ENCODE measurements at regions not wholly inside any gene's neighbourhood (a gene's known extent, or its start where the extent isn't known, plus 50 kb on each side); places are given as distances from the start of the nearest gene placed in this dataset.

- DNase-seq (ENCODE audit: low read depth), result no peak
- no peak overlapping the region for H3K4me3 ChIP-seq (ENCODE audit: low read depth, low read length)
- TF ChIP-seq, protein P1, sequence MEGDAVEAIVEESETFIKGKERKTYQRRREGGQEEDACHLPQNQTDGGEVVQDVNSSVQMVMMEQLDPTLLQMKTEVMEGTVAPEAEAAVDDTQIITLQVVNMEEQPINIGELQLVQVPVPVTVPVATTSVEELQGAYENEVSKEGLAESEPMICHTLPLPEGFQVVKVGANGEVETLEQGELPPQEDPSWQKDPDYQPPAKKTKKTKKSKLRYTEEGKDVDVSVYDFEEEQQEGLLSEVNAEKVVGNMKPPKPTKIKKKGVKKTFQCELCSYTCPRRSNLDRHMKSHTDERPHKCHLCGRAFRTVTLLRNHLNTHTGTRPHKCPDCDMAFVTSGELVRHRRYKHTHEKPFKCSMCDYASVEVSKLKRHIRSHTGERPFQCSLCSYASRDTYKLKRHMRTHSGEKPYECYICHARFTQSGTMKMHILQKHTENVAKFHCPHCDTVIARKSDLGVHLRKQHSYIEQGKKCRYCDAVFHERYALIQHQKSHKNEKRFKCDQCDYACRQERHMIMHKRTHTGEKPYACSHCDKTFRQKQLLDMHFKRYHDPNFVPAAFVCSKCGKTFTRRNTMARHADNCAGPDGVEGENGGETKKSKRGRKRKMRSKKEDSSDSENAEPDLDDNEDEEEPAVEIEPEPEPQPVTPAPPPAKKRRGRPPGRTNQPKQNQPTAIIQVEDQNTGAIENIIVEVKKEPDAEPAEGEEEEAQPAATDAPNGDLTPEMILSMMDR (IDR thresholded peaks at IDR 0.05; ENCODE audit: low read depth, low read length, missing control alignments), result no peak
Measured at GRCh38 chr13:97100821-97101220, 106.5 kb upstream of the OXGR1 start.

DNA sequence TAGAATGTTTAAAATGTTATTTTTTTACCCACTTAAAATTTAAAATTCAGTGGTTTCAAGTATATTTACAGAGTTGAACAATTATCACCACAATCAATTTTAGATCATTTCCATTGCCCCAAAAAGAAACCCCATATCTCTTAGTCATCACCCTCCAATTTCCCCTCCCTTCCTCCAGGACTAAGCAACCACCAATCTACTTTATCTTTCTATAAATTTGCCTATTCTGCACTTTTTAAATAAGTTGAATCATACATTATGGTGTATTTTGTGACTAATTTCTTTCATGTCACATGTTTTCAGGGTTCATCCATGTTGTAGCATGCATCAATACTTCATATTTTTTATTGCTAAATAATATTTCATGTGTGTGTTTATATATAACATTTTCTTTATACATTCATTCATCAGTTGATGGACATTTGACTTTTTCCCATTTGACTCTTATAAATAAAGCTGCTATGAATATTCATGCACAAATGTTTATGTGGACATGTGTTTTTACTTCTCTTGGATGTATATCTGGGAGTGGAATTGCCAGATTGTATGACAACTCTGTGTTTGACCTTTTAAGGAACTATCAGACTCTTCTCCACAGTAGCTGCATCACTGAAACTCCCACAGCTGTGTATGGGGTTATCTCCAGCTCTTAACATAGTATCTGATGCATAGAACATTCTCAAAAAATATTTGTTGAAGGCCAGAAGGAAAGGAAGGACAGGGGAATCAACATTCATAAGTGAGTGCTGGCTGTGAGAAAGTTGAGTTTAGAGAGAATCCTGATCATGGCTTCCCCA lies 107.8 kb upstream of the OXGR1 start:
- H3K4me3 ChIP-seq (ENCODE audit: low read depth, low read length), result no peak overlapping the region
- TF ChIP-seq, protein P1 (IDR thresholded peaks at IDR 0.05; ENCODE audit: low read depth, low read length, missing control alignments), result no peak
- DNase-seq (ENCODE audit: low read depth), result no peak

DNA sequence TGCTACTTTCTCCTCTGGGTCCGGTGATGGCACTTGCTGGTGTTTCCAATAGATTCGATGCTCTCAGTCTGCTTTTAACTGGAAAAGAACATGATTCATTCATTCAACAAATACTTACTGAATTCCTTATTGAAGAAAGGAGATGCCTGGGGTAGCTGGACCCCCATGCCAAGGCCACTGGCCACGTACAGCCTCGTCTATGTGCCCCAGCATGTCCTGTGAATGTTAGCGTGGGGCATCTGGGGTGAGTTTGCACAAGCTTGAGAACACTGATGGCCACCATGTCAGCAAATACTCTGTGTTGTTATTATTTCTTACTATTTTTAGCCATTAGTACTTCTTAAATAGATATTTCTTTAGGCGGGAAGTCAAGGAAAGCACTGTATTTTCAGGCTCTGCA lies 112.0 kb upstream of the OXGR1 start:
- no peak overlapping the region for H3K4me3 ChIP-seq (ENCODE audit: low read depth, low read length)
- TF ChIP-seq, protein P1 (IDR thresholded peaks at IDR 0.05; ENCODE audit: low read depth, low read length, missing control alignments), result no peak
- DNase-seq (ENCODE audit: low read depth), result no peak

DNA sequence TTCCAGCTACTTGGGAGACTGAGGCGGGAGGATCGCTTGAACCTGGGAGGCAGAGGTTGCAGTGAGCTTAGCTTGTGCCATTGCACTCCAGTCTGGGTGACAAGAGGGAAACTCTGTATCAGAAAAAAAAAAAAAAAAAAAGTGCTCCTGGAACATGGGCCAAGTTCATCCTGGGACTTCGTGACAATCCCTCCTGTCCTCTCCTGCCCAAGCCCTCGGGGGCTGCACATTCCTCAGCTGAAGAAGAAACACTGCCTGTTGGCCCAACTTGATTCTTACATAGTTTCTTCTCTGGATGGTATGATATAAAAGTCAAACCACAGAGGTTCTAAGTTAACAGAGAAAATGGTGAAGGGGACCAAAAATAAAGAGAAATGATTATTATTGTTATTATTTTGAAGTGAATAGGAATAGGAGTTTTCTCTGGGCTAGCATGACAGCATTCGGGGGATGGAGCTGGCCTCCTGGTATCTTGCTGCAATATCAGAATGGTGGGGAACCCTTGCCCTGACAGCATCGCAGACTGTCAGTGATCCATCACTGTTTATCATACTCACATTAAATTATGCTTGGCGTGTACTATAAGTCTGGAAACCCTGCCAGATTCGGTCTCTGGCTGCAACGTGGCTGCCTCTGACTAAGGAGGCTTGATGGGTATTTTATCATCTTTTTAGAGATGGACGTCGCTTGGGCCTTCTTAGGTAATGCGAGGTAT lies 113.7 kb upstream of the OXGR1 start:
- TF ChIP-seq, protein P1 (IDR thresholded peaks at IDR 0.05; ENCODE audit: low read depth, low read length, missing control alignments), result no peak
- DNase-seq (ENCODE audit: low read depth), result no peak
- H3K4me3 ChIP-seq (ENCODE audit: low read depth, low read length), result no peak overlapping the region

- DNase-seq (ENCODE audit: low read depth), result no peak
- H3K4me3 ChIP-seq (ENCODE audit: low read depth, low read length), result no peak overlapping the region
- TF ChIP-seq, protein P1 (IDR thresholded peaks at IDR 0.05; ENCODE audit: low read depth, low read length, missing control alignments), result no peak
Measured at GRCh38 chr13:97108530-97108900, 113.6 kb upstream of the MBNL2 start.

- no peak for DNase-seq (ENCODE audit: low read depth)
- H3K4me3 ChIP-seq (ENCODE audit: low read depth, low read length), result no peak overlapping the region
- TF ChIP-seq, protein P1 (IDR thresholded peaks at IDR 0.05; ENCODE audit: low read depth, low read length, missing control alignments), result no peak
Measured at GRCh38 chr13:97109256-97109655, 112.9 kb upstream of the MBNL2 start.

Measured in GM12864 (cell line).